Thyroid gland (tissue), 4 donors: ENCODE measurements at regions not wholly inside any gene's neighbourhood (a gene's known extent, or its start where the extent isn't known, plus 50 kb on each side); places are given as distances from the start of the nearest gene placed in this dataset.

Experiments
- DNase-seq, 2 donors: peaks; one replicate each; pipeline ENCODE4 v3.0.0-alpha.2; 2019
- H3K27ac ChIP-seq, 3 donors: fragments of 200-600 bp; sonication (generic); 1 replicate in 2 of 3; 2 replicates in 1 of 3; pipeline ENCODE4 v1.5.1; 2016 to 2019; ENCODE audit warnings: mild to moderate bottlenecking in 1 of 3, moderate library complexity in 1 of 3
- H3K27me3 ChIP-seq: fragments of 200-600 bp; sonication (generic); one replicate; pipeline ENCODE4 v1.5.1; 2019
- H3K36me3 ChIP-seq, 2 donors: fragments of 200-600 bp; sonication (generic); one replicate each; pipeline ENCODE4 v1.5.1; 2016 to 2019
- H3K4me1 ChIP-seq, 2 donors: fragments of 200-600 bp; sonication (generic); one replicate each; pipeline ENCODE4 v1.5.1; 2017 to 2019
- H3K4me3 ChIP-seq, 3 donors: fragments of 200-600 bp; sonication (generic); replicated peaks in 1 of 3; 1 replicate in 2 of 3; 2 replicates in 1 of 3; pipeline ENCODE4 v1.5.1; 2016; ENCODE audit warnings: mild to moderate bottlenecking in 1 of 3
- H3K9me3 ChIP-seq: fragments of 200-600 bp; sonication (generic); one replicate; pipeline ENCODE4 v1.5.1; 2017
- POLR2A ChIP-seq, 2 donors: fragments of 450-650 bp; IDR thresholded peaks; one replicate each; pipeline ENCODE4 v1.6.1; 2017; ENCODE audit warnings: antibody characterized with exemption in 2 of 2, mild to moderate bottlenecking in 2 of 2, moderate library complexity in 1 of 2
- WGBS, 2 donors: methylation state at CpG; one replicate each; pipeline ENCODE4 v1.1.5; 2017; 5-methylcytosine and 5-hydroxymethylcytosine counted together
- intact Hi-C: fragments of 100-400 bp; cut with DNase I; formaldehyde crosslinking; loops from one replicate; pipeline ENCODE4 v1.15.1; 2023
- TF ChIP-seq, protein P1 (sequence below), 6 experiments: fragments of 200-600 bp in 3 of 6; fragments of 450-650 bp in 3 of 6; sonication (generic) in 3 of 6; IDR thresholded peaks; one replicate each; pipeline ENCODE4 v1.5.1; 2016 to 2019; ENCODE audit warnings: antibody characterized with exemption in 6 of 6, mild to moderate bottlenecking in 2 of 6, inconsistent platforms in 1 of 6, moderate library complexity in 1 of 6

- H3K36me3 ChIP-seq = no peaks in the 10 kb centered on the region
- peaks cover 0 to 4% of the 10 kb centered on the region in 2 donors for H3K4me1 ChIP-seq
- no peak for DNase-seq
- H3K4me3 ChIP-seq = no peak overlapping the region
- H3K27ac ChIP-seq = no peak overlapping the region
- no peak for TF ChIP-seq POLR2A (IDR thresholded peaks at IDR 0.05)
- TF ChIP-seq, protein P1, sequence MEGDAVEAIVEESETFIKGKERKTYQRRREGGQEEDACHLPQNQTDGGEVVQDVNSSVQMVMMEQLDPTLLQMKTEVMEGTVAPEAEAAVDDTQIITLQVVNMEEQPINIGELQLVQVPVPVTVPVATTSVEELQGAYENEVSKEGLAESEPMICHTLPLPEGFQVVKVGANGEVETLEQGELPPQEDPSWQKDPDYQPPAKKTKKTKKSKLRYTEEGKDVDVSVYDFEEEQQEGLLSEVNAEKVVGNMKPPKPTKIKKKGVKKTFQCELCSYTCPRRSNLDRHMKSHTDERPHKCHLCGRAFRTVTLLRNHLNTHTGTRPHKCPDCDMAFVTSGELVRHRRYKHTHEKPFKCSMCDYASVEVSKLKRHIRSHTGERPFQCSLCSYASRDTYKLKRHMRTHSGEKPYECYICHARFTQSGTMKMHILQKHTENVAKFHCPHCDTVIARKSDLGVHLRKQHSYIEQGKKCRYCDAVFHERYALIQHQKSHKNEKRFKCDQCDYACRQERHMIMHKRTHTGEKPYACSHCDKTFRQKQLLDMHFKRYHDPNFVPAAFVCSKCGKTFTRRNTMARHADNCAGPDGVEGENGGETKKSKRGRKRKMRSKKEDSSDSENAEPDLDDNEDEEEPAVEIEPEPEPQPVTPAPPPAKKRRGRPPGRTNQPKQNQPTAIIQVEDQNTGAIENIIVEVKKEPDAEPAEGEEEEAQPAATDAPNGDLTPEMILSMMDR (IDR thresholded peaks at IDR 0.05) = no peak
- intact Hi-C loops = no loop called here
- H3K9me3 ChIP-seq = no peaks in the 10 kb centered on the region
- H3K27me3 ChIP-seq = no peaks in the 10 kb centered on the region
- WGBS, 2 donors = 91 to 97% methylated on average over 4 of the region's 4 CpGs
Measured at GRCh38 chr9:126239515-126239914, 87.1 kb upstream of the MVB12B start.

GRCh38 chr9:126240835-126241234, 85.8 kb upstream of the MVB12B start:
- Histone ChIP-seq H3K27me3 (no peaks in the 10 kb centered on the region), H3K4me3 (no peak overlapping the region), H3K9me3 (no peaks in the 10 kb centered on the region), H3K27ac (no peak overlapping the region), H3K4me1 (no peaks in the 10 kb centered on the region), H3K36me3 (no peaks in the 10 kb centered on the region)
- TF ChIP-seq POLR2A (IDR thresholded peaks at IDR 0.05) = no peak
- TF ChIP-seq, protein P1 (IDR thresholded peaks at IDR 0.05) = no peak
- WGBS, 2 donors = 64 to 73% methylated on average over 1 of the region's 1 CpG
- DNase-seq = no peak
- intact Hi-C loops = no loop called here

DNA sequence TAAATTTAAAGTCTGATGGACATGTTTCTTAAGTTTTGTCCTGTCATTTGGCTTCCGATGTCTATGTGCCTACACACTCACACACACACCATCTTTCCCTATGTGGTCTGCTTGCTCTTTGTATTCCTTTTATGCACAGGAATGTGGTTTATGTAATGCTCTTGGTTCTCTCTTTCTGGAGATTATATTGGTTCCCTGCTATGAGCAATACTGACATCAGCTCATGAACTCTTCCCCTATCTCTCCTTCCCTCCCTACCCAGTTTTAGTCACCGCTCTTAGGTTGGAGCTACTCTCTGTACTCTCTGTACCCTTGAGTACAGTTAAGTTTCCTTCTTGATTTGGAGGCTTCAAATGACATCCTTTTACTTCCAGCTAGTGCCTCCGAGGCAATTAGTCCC, 77.9 kb upstream of the MVB12B start:
- Histone ChIP-seq H3K27me3 (no peaks in the 10 kb centered on the region), H3K4me3 (no peak overlapping the region), H3K36me3 (no peaks in the 10 kb centered on the region), H3K9me3 (no peaks in the 10 kb centered on the region), H3K4me1 (no peaks in the 10 kb centered on the region), H3K27ac (no peak overlapping the region)
- intact Hi-C loops = no loop called here
- no peak for DNase-seq
- no peak for TF ChIP-seq POLR2A (IDR thresholded peaks at IDR 0.05)
- TF ChIP-seq, protein P1 (IDR thresholded peaks at IDR 0.05) = no peak
- WGBS, 2 donors = 90% methylated on average over 3 of the region's 3 CpGs

- H3K9me3 ChIP-seq = no peaks in the 10 kb centered on the region
- no peaks in the 10 kb centered on the region for H3K36me3 ChIP-seq
- no peaks in the 10 kb centered on the region for H3K27me3 ChIP-seq
- intact Hi-C loops = no loop called here
- 76 to 80% methylated on average over 14 of the region's 14 CpGs for WGBS, 2 donors
- DNase-seq = no peak
- no peak overlapping the region for H3K27ac ChIP-seq
- no peaks in the 10 kb centered on the region for H3K4me1 ChIP-seq
- H3K4me3 ChIP-seq = no peak overlapping the region
- TF ChIP-seq POLR2A (IDR thresholded peaks at IDR 0.05) = no peak
- TF ChIP-seq, protein P1 (IDR thresholded peaks at IDR 0.05) = no peak
Measured at GRCh38 chr9:126261584-126262356, 64.9 kb upstream of the MVB12B start.

DNA sequence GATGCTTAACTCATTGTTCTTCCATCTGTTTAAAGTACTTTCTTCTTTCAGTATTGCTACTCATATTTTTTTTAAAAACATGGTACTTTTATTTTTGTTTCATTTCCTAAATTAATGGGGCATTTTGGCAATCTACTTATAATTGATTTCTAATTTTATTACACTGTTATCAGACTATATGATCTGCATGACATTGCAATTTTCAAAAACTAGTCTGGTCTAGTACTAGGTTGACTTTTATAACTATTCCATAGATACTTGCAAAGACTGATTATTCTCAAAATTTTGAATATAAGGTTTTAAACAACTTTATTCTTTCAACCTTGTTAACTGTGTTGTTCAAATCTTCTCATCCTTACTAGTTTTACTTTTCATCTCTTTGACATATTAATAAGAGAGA, 63.9 kb upstream of the MVB12B start:
- TF ChIP-seq, protein P1 (IDR thresholded peaks at IDR 0.05) = no peak
- TF ChIP-seq POLR2A (IDR thresholded peaks at IDR 0.05) = no peak
- Histone ChIP-seq H3K27ac (no peak overlapping the region), H3K4me1 (no peaks in the 10 kb centered on the region), H3K27me3 (no peaks in the 10 kb centered on the region), H3K9me3 (no peaks in the 10 kb centered on the region), H3K36me3 (no peaks in the 10 kb centered on the region), H3K4me3 (no peak overlapping the region)
- DNase-seq = no peak
- intact Hi-C loops = no loop called here
